ENCODE measurements at regions not wholly inside any gene's neighbourhood (a gene's known extent, or its start where the extent isn't known, plus 50 kb on each side); places are given as distances from the start of the nearest gene placed in this dataset.

GRCh38 chr2:228561816-228562215 is 380.3 kb upstream of the SPHKAP start:
- TF ChIP-seq POLR2A (IDR thresholded peaks at IDR 0.05; ENCODE audit: low read depth, low read length) (no peak), EZH2 (IDR thresholded peaks at IDR 0.05; ENCODE audit: borderline replicate concordance, low read depth, low read length, severe bottlenecking) (no peak)
- TF ChIP-seq, protein P1, sequence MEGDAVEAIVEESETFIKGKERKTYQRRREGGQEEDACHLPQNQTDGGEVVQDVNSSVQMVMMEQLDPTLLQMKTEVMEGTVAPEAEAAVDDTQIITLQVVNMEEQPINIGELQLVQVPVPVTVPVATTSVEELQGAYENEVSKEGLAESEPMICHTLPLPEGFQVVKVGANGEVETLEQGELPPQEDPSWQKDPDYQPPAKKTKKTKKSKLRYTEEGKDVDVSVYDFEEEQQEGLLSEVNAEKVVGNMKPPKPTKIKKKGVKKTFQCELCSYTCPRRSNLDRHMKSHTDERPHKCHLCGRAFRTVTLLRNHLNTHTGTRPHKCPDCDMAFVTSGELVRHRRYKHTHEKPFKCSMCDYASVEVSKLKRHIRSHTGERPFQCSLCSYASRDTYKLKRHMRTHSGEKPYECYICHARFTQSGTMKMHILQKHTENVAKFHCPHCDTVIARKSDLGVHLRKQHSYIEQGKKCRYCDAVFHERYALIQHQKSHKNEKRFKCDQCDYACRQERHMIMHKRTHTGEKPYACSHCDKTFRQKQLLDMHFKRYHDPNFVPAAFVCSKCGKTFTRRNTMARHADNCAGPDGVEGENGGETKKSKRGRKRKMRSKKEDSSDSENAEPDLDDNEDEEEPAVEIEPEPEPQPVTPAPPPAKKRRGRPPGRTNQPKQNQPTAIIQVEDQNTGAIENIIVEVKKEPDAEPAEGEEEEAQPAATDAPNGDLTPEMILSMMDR (IDR thresholded peaks at IDR 0.05; ENCODE audit: extremely low read depth in 1 of 2, insufficient read depth in 1 of 2, low read depth in 1 of 2, low read length in 2 of 2) = no peak

Measured in endothelial cell of umbilical vein (primary cell).